LNCaP clone FGC (cell line): ENCODE measurements at regions not wholly inside any gene's neighbourhood (a gene's known extent, or its start where the extent isn't known, plus 50 kb on each side); places are given as distances from the start of the nearest gene placed in this dataset.
A peak's percentile ranks its signal among the peaks of the same experiment; 100 is the strongest.

Source experiments
- DNase-seq: peaks from one replicate; pipeline ENCODE4 v3.0.0-alpha.2; 2011; ENCODE audit warnings: low read depth
- H3K4me3 ChIP-seq: 2 replicates; pipeline ENCODE4 v1.5.1; 2011; ENCODE audit warnings: mild to moderate bottlenecking, low read depth, low read length, control low read depth
- TF ChIP-seq, protein P1 (sequence below): IDR thresholded peaks from 2 replicates; pipeline ENCODE4 v1.5.1; 2012; ENCODE audit warnings: mild to moderate bottlenecking; ENCODE audit not compliant: control insufficient read depth, insufficient read depth; ENCODE audit errors: extremely low read depth

DNA sequence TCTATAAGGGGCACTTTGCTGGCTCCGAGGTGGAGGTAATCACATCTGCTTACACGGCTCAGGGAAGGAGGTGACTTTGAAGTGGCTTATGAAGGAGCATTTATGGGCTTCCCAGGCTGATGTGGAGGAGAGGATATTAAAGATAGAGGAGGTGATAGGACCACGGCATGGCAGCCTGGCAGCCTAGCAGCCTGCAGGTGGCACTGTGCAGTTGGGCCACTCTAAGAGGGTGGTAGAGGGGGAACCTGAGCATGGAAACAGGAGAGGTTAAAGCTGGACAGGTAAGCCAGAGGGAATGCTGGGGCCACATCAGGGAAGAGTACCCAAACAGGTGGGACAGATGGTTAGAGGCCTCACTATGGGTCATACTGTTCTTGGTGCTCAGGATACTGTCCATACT is 375.0 kb downstream of the WDR72 start:
- no peak overlapping the region for H3K4me3 ChIP-seq
- no peak for DNase-seq
- TF ChIP-seq, protein P1, sequence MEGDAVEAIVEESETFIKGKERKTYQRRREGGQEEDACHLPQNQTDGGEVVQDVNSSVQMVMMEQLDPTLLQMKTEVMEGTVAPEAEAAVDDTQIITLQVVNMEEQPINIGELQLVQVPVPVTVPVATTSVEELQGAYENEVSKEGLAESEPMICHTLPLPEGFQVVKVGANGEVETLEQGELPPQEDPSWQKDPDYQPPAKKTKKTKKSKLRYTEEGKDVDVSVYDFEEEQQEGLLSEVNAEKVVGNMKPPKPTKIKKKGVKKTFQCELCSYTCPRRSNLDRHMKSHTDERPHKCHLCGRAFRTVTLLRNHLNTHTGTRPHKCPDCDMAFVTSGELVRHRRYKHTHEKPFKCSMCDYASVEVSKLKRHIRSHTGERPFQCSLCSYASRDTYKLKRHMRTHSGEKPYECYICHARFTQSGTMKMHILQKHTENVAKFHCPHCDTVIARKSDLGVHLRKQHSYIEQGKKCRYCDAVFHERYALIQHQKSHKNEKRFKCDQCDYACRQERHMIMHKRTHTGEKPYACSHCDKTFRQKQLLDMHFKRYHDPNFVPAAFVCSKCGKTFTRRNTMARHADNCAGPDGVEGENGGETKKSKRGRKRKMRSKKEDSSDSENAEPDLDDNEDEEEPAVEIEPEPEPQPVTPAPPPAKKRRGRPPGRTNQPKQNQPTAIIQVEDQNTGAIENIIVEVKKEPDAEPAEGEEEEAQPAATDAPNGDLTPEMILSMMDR: peak; percentile 67

DNA sequence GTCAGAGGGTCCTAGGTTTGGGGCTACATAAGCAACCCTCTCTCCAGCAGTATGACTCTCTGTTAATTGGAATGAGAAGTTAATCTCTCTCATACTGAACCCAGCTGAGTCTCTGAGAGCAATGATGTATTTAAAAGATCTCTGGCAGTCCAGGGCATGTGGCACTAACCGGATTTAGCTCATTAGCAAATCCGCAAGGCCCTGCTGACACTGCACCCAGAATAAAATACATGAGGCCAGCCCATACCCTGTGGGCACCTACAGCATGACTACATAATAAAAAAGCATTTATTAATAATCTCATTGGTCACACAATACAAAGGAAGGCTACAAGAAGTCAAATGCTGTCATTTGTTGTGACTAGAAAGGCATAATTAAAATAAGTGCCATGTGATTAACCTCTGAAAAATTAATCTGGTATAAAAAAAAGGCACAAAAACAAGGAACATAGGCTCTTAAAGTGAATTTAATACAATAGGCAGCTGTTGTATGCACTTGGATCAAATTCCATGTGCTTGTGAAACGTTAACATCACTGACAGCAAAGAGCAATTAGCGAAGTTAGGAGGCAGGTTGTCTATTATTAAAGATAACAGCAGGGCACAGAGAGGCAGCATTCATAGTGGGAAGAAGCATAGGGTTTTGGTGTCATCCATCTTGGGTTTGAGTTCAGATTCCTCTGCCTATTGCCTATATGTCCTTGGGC is 381.2 kb downstream of the WDR72 start:
- TF ChIP-seq, protein P1: no peak
- no peak overlapping the region for H3K4me3 ChIP-seq
- no peak for DNase-seq

DNA sequence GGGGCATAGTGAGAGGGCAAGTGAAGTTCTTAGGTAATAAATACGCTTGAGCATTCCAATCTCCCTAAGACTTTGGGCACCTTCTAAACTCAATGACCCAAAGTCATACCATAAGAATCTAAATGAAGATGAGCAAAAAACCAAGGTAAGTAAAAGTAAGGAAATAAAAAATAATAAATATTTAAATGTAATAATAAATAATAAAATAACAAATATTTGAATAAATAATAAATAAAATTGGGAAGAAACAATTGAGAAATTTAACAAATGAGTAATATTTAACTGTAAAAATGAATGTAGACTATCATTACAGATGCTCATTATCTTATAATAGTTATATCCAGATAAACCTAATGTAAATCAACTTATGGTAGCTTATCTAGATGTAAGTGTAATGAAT is 391.7 kb downstream of the WDR72 start:
- no peak for DNase-seq
- H3K4me3 ChIP-seq: no peak overlapping the region
- TF ChIP-seq, protein P1: no peak

DNA sequence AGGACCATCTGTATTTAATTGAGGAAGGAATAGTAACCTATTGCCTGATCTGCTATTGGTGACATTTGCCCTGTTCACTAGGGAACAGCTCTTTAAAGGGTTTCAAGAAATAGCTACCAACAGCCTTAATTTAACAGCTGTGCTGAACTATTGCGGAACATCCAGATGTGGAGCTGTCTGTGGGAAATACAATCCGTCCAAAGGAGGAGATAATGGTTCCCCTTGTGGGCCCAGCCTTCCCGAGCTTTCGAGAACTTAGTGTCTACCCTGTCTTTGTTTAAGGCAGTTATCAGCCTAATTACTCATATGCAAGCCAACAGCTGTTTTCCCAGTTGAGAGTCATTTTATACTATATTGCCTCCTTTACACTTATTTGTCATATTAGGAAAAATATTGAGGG is 398.6 kb downstream of the WDR72 start:
- DNase-seq: no peak
- TF ChIP-seq, protein P1: no peak
- no peak overlapping the region for H3K4me3 ChIP-seq

DNA sequence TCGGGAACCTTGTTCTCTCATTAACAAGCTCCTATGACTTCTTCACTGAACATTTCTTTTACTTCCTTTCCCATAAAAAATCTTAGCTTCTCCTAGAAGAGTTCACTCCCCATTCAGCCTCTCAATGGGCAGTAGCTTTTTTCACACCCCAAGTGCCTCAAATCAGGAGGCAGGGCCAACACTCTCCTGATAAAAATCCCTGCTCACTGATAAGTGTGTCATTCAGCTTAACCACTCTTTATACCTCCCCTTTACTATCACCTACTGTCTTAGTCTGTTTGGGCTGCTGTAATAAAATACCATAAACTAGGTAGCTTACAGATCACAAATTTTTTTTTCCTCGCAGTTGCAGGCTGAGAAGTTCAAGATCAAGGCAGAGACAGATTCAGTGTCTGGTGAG is 400.4 kb downstream of the WDR72 start:
- no peak overlapping the region for H3K4me3 ChIP-seq
- TF ChIP-seq, protein P1: no peak
- no peak for DNase-seq

DNA sequence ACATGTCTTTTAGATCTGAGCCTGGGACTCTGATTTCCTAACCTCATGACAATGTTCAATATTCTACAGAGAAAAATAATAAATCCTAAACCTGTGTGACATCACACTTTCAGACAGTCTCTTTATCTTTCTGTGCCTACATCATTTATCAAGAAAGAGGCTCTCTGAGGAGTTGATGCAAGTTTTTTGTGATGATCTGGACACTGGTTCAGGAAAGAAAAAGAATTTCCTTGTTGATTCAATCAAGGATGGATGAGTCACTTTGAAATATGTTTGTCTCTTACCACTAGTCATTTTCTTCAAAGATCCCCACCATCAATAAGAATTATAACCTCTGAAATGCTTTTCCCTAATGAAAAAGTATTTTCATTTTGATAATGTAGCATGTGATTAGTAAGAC is 404.6 kb downstream of the WDR72 start:
- DNase-seq: no peak
- TF ChIP-seq, protein P1: no peak
- H3K4me3 ChIP-seq: no peak overlapping the region

DNA sequence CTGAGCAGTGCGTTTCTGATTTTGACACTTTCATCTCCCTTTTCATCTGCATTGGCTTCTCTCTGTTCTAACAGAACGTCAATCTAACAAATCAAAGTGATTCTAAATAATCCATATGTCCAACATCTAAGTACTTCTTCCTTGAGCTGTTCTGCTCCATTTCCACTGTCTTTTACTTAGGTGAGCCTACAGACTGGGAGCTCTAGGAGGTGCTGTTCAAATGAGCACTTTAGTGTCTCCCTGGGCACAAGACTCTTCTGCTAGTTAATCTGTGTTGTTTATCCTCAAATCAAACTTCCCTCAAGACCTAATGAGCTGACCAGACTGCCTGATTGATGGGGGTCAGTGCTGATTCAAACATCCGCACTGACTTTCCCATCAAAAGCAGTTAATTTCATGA is 408.1 kb downstream of the WDR72 start:
- H3K4me3 ChIP-seq: no peak overlapping the region
- TF ChIP-seq, protein P1: no peak
- no peak for DNase-seq
